HUES64 (cell line): ENCODE measurements at regions not wholly inside any gene's neighbourhood (a gene's known extent, or its start where the extent isn't known, plus 50 kb on each side); places are given as distances from the start of the nearest gene placed in this dataset.

Experiments
- H3K27ac ChIP-seq: 2 replicates; pipeline ENCODE4 v1.7.0; 2013; ENCODE audit warnings: low read depth, low read length, inconsistent platforms
- H3K27me3 ChIP-seq: 2 replicates; pipeline ENCODE4 v1.6.1; 2013; ENCODE audit warnings: mild to moderate bottlenecking, low read length; ENCODE audit not compliant: insufficient read depth
- H3K36me3 ChIP-seq: 2 replicates; pipeline ENCODE4 v1.6.1; 2013; ENCODE audit warnings: mild to moderate bottlenecking, low read length; ENCODE audit not compliant: insufficient read depth
- H3K4me1 ChIP-seq: 2 replicates; pipeline ENCODE4 v1.6.1; 2013; ENCODE audit warnings: mild to moderate bottlenecking, low read length, moderate library complexity; ENCODE audit not compliant: insufficient read depth
- H3K4me3 ChIP-seq: 2 replicates; pipeline ENCODE4 v1.5.1; 2013; ENCODE audit warnings: mild to moderate bottlenecking, low read length, moderate library complexity
- H3K9ac ChIP-seq: 2 replicates; pipeline ENCODE4 v1.6.1; 2013; ENCODE audit warnings: mild to moderate bottlenecking, low read depth, low read length
- H3K9me3 ChIP-seq: 2 replicates; pipeline ENCODE4 v1.6.1; 2013; ENCODE audit warnings: low read depth, low read length; ENCODE audit not compliant: insufficient read depth
- WGBS: fragments of 150-250, 120-280 bp; methylation state at CpG from one replicate; pipeline ENCODE4 v1.1.7; 2013; ENCODE audit warnings: missing lambda C conversion rate; 5-methylcytosine and 5-hydroxymethylcytosine counted together

GRCh38 chr13:108574856-108575255 is 54.6 kb upstream of the MYO16 start:
- Histone ChIP-seq H3K9ac (no peak overlapping the region), H3K27ac (no peak overlapping the region), H3K9me3 (no peaks in the 10 kb centered on the region), H3K27me3 (no peaks in the 10 kb centered on the region), H3K4me1 (no peaks in the 10 kb centered on the region), H3K4me3 (no peak overlapping the region), H3K36me3 (no peaks in the 10 kb centered on the region)

DNA sequence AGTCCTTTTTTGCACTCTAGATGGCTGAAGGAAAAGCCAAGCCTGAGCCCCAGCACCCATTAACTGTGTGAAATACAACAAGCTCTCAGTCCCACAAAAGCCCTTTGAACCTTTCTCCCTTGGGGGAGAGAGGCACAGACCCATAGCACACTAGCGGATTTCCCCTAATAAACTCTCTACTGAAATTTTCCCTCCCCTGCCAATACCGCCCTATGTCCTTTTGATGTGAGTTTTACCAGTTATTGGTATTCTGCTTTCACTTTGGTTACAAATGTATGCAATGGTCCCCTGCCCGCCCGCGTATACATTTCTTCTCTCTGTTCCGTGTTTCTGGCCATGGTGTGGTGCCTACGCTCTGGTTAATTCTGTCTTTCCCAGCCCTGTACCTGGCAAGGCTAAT is 54.0 kb upstream of the MYO16 start:
- Histone ChIP-seq H3K4me3 (no peak overlapping the region), H3K27me3 (no peaks in the 10 kb centered on the region), H3K9me3 (no peaks in the 10 kb centered on the region), H3K36me3 (no peaks in the 10 kb centered on the region), H3K9ac (no peak overlapping the region), H3K4me1 (no peaks in the 10 kb centered on the region), H3K27ac (no peak overlapping the region)
- 98% methylated on average over 7 of the region's 7 CpGs for WGBS
